GM23338 (cell line): ENCODE measurements at regions not wholly inside any gene's neighbourhood (a gene's known extent, or its start where the extent isn't known, plus 50 kb on each side); places are given as distances from the start of the nearest gene placed in this dataset.

Source experiments
- ATAC-seq: fragments of 200-7000 bp; cut with Tn5 transposase; 3 replicates; pipeline ENCODE4 v1.9.1; 2020
- DNase-seq: peaks from one replicate; pipeline ENCODE4 v3.0.0-alpha.2; 2015; ENCODE audit warnings: low spot score
- H2AFZ ChIP-seq: fragments of 200-600 bp; sonication (generic); 2 replicates; pipeline ENCODE4 v1.8.0; 2016; ENCODE audit warnings: antibody characterized with exemption, mild to moderate bottlenecking, moderate library complexity
- H3F3A ChIP-seq: fragments of 200-600 bp; sonication (generic); replicated peaks from 2 replicates; pipeline ENCODE4 v1.8.0; 2017; ENCODE audit warnings: antibody characterized with exemption, mixed run types, low read depth
- H3K27ac ChIP-seq: fragments of 200-600 bp; sonication (generic); 2 replicates; pipeline ENCODE4 v1.6.1; 2016; ENCODE audit warnings: low read depth
- H3K27me3 ChIP-seq: fragments of 200-600 bp; sonication (generic); 2 replicates; pipeline ENCODE4 v1.8.0; 2016; ENCODE audit warnings: mild to moderate bottlenecking, mixed run types, moderate library complexity; ENCODE audit not compliant: insufficient read depth
- H3K36me3 ChIP-seq: fragments of 200-600 bp; sonication (generic); 2 replicates; pipeline ENCODE4 v1.8.0; 2016; ENCODE audit warnings: mild to moderate bottlenecking; ENCODE audit not compliant: insufficient read depth
- H3K4me1 ChIP-seq: fragments of 200-600 bp; sonication (generic); 2 replicates; pipeline ENCODE4 v1.8.0; 2016; ENCODE audit warnings: mild to moderate bottlenecking, moderate library complexity; ENCODE audit not compliant: insufficient read depth
- H3K4me2 ChIP-seq: fragments of 200-600 bp; sonication (generic); 2 replicates; pipeline ENCODE4 v1.7.1; 2017; ENCODE audit warnings: mixed run types
- H3K4me3 ChIP-seq: fragments of 200-600 bp; sonication (generic); 2 replicates; pipeline ENCODE4 v1.6.1; 2016; ENCODE audit warnings: mixed run types
- H3K79me2 ChIP-seq: fragments of 200-600 bp; sonication (generic); replicated peaks from 2 replicates; pipeline ENCODE4 v1.8.0; 2017; ENCODE audit warnings: mild to moderate bottlenecking; ENCODE audit not compliant: insufficient read depth
- H3K9me2 ChIP-seq: fragments of 200-600 bp; sonication (generic); 2 replicates; pipeline ENCODE4 v1.8.0; 2017; ENCODE audit not compliant: insufficient read depth
- H4K20me1 ChIP-seq: fragments of 200-600 bp; sonication (generic); replicated peaks from 2 replicates; pipeline ENCODE4 v1.8.0; 2017; ENCODE audit warnings: mild to moderate bottlenecking; ENCODE audit not compliant: insufficient read depth
- H3K27ac Mint-ChIP-seq: 2 replicates; pipeline ENCODE4 v1.8.0; 2020; ENCODE audit warnings: inconsistent platforms, mild to moderate bottlenecking, moderate library complexity, mixed read lengths
- H3K27me3 Mint-ChIP-seq: 3 replicates; pipeline ENCODE4 v1.8.0; 2022; ENCODE audit warnings: low read depth, mild to moderate bottlenecking, moderate library complexity, mixed read lengths, inconsistent platforms; ENCODE audit not compliant: insufficient read depth, poor library complexity
- H3K36me3 Mint-ChIP-seq: 3 replicates; pipeline ENCODE4 v1.8.0; 2021; ENCODE audit warnings: low read depth, mild to moderate bottlenecking, inconsistent platforms, moderate library complexity, mixed read lengths
- H3K4me1 Mint-ChIP-seq: 3 replicates; pipeline ENCODE4 v1.8.0; 2020; ENCODE audit warnings: mild to moderate bottlenecking, inconsistent platforms, mixed read lengths
- H3K4me3 Mint-ChIP-seq: 3 replicates; pipeline ENCODE4 v1.8.0; 2021; ENCODE audit warnings: moderate library complexity, mild to moderate bottlenecking, inconsistent platforms, mixed read lengths
- H3K9me3 Mint-ChIP-seq: 3 replicates; pipeline ENCODE4 v1.8.0; 2020; ENCODE audit warnings: moderate library complexity, mild to moderate bottlenecking, inconsistent platforms, mixed read lengths
- CREB1 ChIP-seq: fragments of 250-450 bp; sonication (Bioruptor Pico); IDR thresholded peaks from 2 replicates; pipeline ENCODE4 v1.5.0; 2020; ENCODE audit warnings: low read depth, mild to moderate bottlenecking, moderate library complexity
- EZH2 ChIP-seq: fragments of 200-600 bp; sonication (generic); IDR thresholded peaks from one replicate; pipeline ENCODE4 v1.8.0; 2017; ENCODE audit warnings: antibody characterized with exemption, mild to moderate bottlenecking, low read depth; ENCODE audit not compliant: unreplicated experiment
- EZH2phosphoT487 ChIP-seq: fragments of 200-600 bp; sonication (generic); IDR thresholded peaks from one replicate; pipeline ENCODE4 v1.8.1; 2018; ENCODE audit warnings: antibody characterized with exemption; ENCODE audit not compliant: unreplicated experiment
- JUNB ChIP-seq: IDR thresholded peaks from one replicate; pipeline ENCODE4 v1.6.1; 2016; ENCODE audit warnings: antibody characterized with exemption; ENCODE audit not compliant: unreplicated experiment
- NANOG ChIP-seq: IDR thresholded peaks from 2 replicates; pipeline ENCODE4 v1.6.1; 2016; ENCODE audit warnings: antibody characterized with exemption, borderline replicate concordance
- POLR2AphosphoS5 ChIP-seq: IDR thresholded peaks from 2 replicates; pipeline ENCODE4 v1.6.1; 2016; ENCODE audit warnings: antibody characterized with exemption, low read depth
- STAT1 ChIP-seq: IDR thresholded peaks from one replicate; pipeline ENCODE4 v1.6.1; 2016; ENCODE audit warnings: antibody characterized with exemption; ENCODE audit not compliant: unreplicated experiment
- ZNF114 ChIP-seq: fragments of 250-450 bp; sonication (Bioruptor Pico); IDR thresholded peaks from 2 replicates; pipeline ENCODE4 v1.5.0; 2020; ENCODE audit warnings: mild to moderate bottlenecking, moderate library complexity
- ZNF331 ChIP-seq: fragments of 250-450 bp; sonication (Bioruptor Pico); IDR thresholded peaks from 2 replicates; pipeline ENCODE4 v1.5.0; 2020; ENCODE audit warnings: low read depth, mild to moderate bottlenecking, moderate library complexity
- TF ChIP-seq, protein P1 (sequence below), 2 experiments: fragments of 200-600 bp in 1 of 2; sonication (generic) in 1 of 2; conservative IDR thresholded peaks; 2 replicates each; pipeline versions ENCODE4 v1.5.1 to v1.6.1; 2016 to 2017; ENCODE audit warnings: antibody characterized with exemption in 2 of 2, low read depth in 2 of 2, mild to moderate bottlenecking in 2 of 2, moderate library complexity in 1 of 2
- TF ChIP-seq, protein P2 (sequence below): fragments of 250-450 bp; sonication (Bioruptor Pico); IDR thresholded peaks from 2 replicates; pipeline ENCODE4 v1.5.0; 2020; ENCODE audit warnings: mild to moderate bottlenecking, moderate library complexity
- TF ChIP-seq, protein P3 (sequence below): IDR thresholded peaks from 2 replicates; pipeline ENCODE4 v1.6.1; 2016; ENCODE audit warnings: antibody characterized with exemption
- TF ChIP-seq, protein P4 (sequence below): IDR thresholded peaks from one replicate; pipeline ENCODE4 v1.6.1; 2018; ENCODE audit warnings: antibody characterized with exemption; ENCODE audit not compliant: unreplicated experiment

DNA sequence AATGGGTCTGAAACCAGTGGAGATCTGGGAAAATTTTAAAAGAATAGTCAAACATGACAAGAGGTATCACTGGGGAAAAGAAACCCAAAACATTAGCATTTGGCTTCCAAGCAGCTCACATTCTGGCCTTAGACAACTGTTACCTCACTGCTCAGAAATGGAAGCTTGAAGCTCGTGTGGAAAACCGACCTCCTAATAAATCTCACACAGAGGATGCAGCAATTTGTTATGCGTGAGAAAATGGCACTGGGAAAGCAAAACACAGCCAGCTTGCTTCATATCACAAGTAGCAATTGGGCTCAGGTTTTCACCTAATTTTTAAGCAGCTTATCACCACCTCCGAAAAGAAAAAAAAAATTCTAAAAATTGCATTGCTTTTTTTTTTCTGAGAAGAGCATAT lies 103.3 kb upstream of the TAS2R1 start:
- H3K79me2 ChIP-seq = no peaks in the 10 kb centered on the region
- no peak overlapping the region for H3K4me2 ChIP-seq
- DNase-seq (no peak), ATAC-seq (no peak)
- Mint-ChIP-seq H3K36me3 (no peaks in the 10 kb centered on the region), H3K4me3 (no peak overlapping the region), H3K9me3 (no peaks in the 10 kb centered on the region; the same call in 2 of the 3 replicates), H3K27ac (no peak overlapping the region), H3K4me1 (no peaks in the 10 kb centered on the region; the same call in 2 of the 3 replicates), H3K27me3 (no peaks in the 10 kb centered on the region)
- H3K27ac ChIP-seq = no peak overlapping the region
- TF ChIP-seq CREB1 (CRISPR knock-in tag) (no peak), JUNB (no peak), ZNF114 (CRISPR knock-in tag) (no peak), NANOG (no peak), EZH2 (no peak), EZH2phosphoT487 (no peak), STAT1 (no peak), POLR2AphosphoS5 (no peak), ZNF331 (CRISPR knock-in tag) (no peak)
- TF ChIP-seq, protein P1, sequence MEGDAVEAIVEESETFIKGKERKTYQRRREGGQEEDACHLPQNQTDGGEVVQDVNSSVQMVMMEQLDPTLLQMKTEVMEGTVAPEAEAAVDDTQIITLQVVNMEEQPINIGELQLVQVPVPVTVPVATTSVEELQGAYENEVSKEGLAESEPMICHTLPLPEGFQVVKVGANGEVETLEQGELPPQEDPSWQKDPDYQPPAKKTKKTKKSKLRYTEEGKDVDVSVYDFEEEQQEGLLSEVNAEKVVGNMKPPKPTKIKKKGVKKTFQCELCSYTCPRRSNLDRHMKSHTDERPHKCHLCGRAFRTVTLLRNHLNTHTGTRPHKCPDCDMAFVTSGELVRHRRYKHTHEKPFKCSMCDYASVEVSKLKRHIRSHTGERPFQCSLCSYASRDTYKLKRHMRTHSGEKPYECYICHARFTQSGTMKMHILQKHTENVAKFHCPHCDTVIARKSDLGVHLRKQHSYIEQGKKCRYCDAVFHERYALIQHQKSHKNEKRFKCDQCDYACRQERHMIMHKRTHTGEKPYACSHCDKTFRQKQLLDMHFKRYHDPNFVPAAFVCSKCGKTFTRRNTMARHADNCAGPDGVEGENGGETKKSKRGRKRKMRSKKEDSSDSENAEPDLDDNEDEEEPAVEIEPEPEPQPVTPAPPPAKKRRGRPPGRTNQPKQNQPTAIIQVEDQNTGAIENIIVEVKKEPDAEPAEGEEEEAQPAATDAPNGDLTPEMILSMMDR (conservative IDR thresholded peaks at IDR 0.05; ENCODE audit: low read depth in 2 of 2) = no peak
- TF ChIP-seq, protein P2, sequence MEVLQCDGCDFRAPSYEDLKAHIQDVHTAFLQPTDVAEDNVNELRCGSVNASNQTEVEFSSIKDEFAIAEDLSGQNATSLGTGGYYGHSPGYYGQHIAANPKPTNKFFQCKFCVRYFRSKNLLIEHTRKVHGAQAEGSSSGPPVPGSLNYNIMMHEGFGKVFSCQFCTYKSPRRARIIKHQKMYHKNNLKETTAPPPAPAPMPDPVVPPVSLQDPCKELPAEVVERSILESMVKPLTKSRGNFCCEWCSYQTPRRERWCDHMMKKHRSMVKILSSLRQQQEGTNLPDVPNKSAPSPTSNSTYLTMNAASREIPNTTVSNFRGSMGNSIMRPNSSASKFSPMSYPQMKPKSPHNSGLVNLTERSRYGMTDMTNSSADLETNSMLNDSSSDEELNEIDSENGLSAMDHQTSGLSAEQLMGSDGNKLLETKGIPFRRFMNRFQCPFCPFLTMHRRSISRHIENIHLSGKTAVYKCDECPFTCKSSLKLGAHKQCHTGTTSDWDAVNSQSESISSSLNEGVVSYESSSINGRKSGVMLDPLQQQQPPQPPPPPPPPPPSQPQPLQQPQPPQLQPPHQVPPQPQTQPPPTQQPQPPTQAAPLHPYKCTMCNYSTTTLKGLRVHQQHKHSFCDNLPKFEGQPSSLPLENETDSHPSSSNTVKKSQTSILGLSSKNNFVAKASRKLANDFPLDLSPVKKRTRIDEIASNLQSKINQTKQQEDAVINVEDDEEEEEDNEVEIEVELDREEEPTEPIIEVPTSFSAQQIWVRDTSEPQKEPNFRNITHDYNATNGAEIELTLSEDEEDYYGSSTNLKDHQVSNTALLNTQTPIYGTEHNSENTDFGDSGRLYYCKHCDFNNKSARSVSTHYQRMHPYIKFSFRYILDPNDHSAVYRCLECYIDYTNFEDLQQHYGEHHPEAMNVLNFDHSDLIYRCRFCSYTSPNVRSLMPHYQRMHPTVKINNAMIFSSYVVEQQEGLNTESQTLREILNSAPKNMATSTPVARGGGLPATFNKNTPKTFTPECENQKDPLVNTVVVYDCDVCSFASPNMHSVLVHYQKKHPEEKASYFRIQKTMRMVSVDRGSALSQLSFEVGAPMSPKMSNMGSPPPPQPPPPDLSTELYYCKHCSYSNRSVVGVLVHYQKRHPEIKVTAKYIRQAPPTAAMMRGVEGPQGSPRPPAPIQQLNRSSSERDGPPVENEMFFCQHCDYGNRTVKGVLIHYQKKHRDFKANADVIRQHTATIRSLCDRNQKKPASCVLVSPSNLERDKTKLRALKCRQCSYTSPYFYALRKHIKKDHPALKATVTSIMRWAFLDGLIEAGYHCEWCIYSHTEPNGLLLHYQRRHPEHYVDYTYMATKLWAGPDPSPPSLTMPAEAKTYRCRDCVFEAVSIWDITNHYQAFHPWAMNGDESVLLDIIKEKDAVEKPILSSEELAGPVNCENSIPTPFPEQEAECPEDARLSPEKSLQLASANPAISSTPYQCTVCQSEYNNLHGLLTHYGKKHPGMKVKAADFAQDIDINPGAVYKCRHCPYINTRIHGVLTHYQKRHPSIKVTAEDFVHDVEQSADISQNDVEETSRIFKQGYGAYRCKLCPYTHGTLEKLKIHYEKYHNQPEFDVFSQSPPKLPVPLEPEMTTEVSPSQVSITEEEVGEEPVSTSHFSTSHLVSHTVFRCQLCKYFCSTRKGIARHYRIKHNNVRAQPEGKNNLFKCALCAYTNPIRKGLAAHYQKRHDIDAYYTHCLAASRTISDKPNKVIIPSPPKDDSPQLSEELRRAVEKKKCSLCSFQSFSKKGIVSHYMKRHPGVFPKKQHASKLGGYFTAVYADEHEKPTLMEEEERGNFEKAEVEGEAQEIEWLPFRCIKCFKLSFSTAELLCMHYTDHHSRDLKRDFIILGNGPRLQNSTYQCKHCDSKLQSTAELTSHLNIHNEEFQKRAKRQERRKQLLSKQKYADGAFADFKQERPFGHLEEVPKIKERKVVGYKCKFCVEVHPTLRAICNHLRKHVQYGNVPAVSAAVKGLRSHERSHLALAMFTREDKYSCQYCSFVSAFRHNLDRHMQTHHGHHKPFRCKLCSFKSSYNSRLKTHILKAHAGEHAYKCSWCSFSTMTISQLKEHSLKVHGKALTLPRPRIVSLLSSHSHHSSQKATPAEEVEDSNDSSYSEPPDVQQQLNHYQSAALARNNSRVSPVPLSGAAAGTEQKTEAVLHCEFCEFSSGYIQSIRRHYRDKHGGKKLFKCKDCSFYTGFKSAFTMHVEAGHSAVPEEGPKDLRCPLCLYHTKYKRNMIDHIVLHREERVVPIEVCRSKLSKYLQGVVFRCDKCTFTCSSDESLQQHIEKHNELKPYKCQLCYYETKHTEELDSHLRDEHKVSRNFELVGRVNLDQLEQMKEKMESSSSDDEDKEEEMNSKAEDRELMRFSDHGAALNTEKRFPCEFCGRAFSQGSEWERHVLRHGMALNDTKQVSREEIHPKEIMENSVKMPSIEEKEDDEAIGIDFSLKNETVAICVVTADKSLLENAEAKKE (CRISPR knock-in tag) = no peak
- TF ChIP-seq, protein P3, sequence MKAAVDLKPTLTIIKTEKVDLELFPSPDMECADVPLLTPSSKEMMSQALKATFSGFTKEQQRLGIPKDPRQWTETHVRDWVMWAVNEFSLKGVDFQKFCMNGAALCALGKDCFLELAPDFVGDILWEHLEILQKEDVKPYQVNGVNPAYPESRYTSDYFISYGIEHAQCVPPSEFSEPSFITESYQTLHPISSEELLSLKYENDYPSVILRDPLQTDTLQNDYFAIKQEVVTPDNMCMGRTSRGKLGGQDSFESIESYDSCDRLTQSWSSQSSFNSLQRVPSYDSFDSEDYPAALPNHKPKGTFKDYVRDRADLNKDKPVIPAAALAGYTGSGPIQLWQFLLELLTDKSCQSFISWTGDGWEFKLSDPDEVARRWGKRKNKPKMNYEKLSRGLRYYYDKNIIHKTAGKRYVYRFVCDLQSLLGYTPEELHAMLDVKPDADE = no peak
- TF ChIP-seq, protein P4, sequence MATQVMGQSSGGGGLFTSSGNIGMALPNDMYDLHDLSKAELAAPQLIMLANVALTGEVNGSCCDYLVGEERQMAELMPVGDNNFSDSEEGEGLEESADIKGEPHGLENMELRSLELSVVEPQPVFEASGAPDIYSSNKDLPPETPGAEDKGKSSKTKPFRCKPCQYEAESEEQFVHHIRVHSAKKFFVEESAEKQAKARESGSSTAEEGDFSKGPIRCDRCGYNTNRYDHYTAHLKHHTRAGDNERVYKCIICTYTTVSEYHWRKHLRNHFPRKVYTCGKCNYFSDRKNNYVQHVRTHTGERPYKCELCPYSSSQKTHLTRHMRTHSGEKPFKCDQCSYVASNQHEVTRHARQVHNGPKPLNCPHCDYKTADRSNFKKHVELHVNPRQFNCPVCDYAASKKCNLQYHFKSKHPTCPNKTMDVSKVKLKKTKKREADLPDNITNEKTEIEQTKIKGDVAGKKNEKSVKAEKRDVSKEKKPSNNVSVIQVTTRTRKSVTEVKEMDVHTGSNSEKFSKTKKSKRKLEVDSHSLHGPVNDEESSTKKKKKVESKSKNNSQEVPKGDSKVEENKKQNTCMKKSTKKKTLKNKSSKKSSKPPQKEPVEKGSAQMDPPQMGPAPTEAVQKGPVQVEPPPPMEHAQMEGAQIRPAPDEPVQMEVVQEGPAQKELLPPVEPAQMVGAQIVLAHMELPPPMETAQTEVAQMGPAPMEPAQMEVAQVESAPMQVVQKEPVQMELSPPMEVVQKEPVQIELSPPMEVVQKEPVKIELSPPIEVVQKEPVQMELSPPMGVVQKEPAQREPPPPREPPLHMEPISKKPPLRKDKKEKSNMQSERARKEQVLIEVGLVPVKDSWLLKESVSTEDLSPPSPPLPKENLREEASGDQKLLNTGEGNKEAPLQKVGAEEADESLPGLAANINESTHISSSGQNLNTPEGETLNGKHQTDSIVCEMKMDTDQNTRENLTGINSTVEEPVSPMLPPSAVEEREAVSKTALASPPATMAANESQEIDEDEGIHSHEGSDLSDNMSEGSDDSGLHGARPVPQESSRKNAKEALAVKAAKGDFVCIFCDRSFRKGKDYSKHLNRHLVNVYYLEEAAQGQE = no peak
- H3F3A ChIP-seq = no peaks in the 10 kb centered on the region
- no peaks in the 10 kb centered on the region for H4K20me1 ChIP-seq
- no peaks in the 10 kb centered on the region for H3K27me3 ChIP-seq
- H2AFZ ChIP-seq = no peak overlapping the region
- no peaks in the 10 kb centered on the region for H3K36me3 ChIP-seq
- H3K9me2 ChIP-seq = no peaks in the 10 kb centered on the region
- no peak overlapping the region for H3K4me3 ChIP-seq
- no peaks in the 10 kb centered on the region for H3K4me1 ChIP-seq
